Stimulated activated naive CD8-positive, alpha-beta T cell treated with anti-CD3 and anti-CD28 coated beads, Interleukin-15, Interleukin-2, amounts not matched to agents 100 ng/mL and 50 ng/mL, for 24 hours (primary cell): ENCODE measurements at regions not wholly inside any gene's neighbourhood (a gene's known extent, or its start where the extent isn't known, plus 50 kb on each side); places are given as distances from the start of the nearest gene placed in this dataset.

Experiments
- H3K27ac Mint-ChIP-seq: one replicate; pipeline ENCODE4 v1.8.0; 2021; ENCODE audit warnings: mild to moderate bottlenecking, mixed read lengths
- H3K27me3 Mint-ChIP-seq: one replicate; pipeline ENCODE4 v1.8.0; 2021; ENCODE audit warnings: mixed read lengths
- H3K36me3 Mint-ChIP-seq: one replicate; pipeline ENCODE4 v1.8.0; 2021; ENCODE audit warnings: low read depth, mixed read lengths
- H3K4me1 Mint-ChIP-seq: one replicate; pipeline ENCODE4 v1.8.0; 2021; ENCODE audit warnings: low read depth, mixed read lengths
- H3K4me3 Mint-ChIP-seq: one replicate; pipeline ENCODE4 v1.8.0; 2021; ENCODE audit warnings: mild to moderate bottlenecking, mixed read lengths
- H3K9me3 Mint-ChIP-seq: one replicate; pipeline ENCODE4 v1.8.0; 2021; ENCODE audit warnings: mixed read lengths

DNA sequence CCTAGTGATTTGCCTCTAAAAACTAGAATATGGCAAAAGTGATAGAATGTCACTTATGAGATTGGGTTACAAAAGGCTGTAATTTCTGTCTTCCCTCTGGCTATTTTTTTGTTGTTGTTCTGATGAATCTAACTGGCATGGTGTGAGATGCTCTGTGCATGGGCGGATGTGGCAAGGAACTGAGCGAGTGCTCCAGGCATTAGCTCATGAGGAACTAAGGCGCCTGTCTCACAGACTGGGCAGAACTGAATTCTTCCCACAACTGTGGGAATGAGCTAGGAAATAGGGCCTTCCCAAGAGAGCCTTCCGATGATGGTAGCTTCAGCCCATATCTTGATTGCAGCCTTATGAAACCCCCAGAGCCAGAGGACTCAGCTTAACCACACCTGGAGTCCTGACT, 222.5 kb downstream of the NR2F2 start:
- Mint-ChIP-seq H3K27me3 (no peaks in the 10 kb centered on the region), H3K27ac (no peak overlapping the region), H3K4me3 (no peak overlapping the region), H3K4me1 (no peaks in the 10 kb centered on the region), H3K36me3 (no peaks in the 10 kb centered on the region), H3K9me3 (no peaks in the 10 kb centered on the region)

DNA sequence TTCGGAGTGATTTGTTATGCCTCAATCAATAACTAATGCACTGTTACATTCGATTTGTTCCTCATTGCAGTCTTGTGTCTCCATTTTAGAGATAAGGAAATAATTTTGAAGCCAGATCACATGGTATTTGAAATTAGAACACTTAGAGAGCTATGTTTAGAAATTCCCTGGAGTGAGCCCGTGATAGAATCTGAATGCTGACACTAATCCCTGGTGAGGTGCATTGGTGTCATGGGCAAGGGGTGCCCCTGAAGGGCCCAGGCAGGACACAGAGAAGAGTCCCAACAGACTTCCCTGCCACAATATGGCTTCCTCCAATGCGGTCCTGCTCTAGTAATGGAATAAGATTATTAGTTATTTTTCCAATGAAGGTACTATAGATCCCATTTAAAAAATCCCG, 223.0 kb downstream of the NR2F2 start:
- Mint-ChIP-seq H3K27me3 (no peaks in the 10 kb centered on the region), H3K4me1 (no peaks in the 10 kb centered on the region), H3K4me3 (no peak overlapping the region), H3K36me3 (no peaks in the 10 kb centered on the region), H3K27ac (no peak overlapping the region), H3K9me3 (no peaks in the 10 kb centered on the region)

DNA sequence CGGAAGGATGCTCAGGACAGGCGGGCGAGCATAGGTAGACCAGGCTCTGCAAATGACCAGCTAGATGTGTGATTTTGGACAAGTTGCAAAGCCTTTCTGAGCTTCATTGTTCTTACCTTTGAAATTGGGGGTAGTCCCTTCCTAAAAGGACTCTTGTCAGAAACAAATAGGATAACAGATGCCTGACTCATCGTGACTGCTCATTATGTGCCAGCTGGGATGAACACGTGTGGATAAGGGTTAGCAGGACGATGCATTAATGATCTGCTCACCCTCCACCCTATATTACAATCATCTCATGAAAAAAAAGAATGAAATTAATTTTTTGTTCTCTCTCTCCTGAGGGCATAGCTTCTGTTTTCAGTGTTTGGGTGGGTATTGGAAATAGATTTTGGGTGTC, 223.4 kb downstream of the NR2F2 start:
- no peaks in the 10 kb centered on the region for H3K9me3 Mint-ChIP-seq
- no peaks in the 10 kb centered on the region for H3K27me3 Mint-ChIP-seq
- no peak overlapping the region for H3K27ac Mint-ChIP-seq
- H3K36me3 Mint-ChIP-seq: no peaks in the 10 kb centered on the region
- no peaks in the 10 kb centered on the region for H3K4me1 Mint-ChIP-seq
- H3K4me3 Mint-ChIP-seq: no peak overlapping the region

DNA sequence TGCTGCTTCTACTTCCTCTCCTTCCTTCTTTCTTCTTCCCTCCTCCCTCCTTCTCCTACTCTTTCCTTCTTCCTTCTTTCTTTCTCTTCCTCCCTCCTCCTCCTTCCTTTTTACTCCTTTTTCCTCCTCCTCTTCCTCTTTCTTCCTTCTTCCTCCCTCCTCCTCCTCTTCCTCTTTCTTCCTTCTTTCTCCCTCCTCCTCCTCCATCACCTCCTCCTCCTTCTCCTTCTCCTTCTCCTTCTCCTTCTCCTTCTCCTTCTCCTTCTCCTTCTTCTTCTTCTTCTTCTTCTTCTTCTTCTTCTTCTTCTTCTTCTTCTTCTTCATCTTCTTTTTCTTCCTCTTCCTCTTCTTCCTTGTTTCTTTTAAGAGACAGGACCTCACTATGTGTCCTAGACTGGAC, 224.0 kb downstream of the NR2F2 start:
- Mint-ChIP-seq H3K36me3 (no peaks in the 10 kb centered on the region), H3K27me3 (no peaks in the 10 kb centered on the region), H3K9me3 (no peaks in the 10 kb centered on the region), H3K4me3 (no peak overlapping the region), H3K27ac (no peak overlapping the region), H3K4me1 (no peaks in the 10 kb centered on the region)

DNA sequence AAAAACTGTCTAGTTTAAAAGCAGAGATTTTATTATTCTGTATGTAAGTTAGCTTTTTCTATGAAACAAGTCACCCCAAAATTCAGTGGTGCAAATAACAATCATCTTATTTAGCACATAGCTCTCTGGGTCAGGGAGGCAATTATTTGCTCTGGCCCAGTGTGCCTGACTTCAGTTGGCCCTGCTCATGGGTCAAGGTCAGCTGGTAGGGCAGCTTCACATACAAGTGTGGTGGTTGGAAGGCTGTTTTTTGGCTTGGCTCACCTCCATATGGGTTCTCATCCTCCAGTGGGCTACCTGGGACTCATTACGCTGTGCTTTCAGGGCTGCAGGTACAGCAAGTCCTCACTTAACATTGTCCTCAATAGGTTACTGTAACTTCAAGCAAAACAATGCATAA, 228.6 kb downstream of the NR2F2 start:
- Mint-ChIP-seq H3K4me3 (no peak overlapping the region), H3K27me3 (no peaks in the 10 kb centered on the region), H3K36me3 (no peaks in the 10 kb centered on the region), H3K4me1 (no peaks in the 10 kb centered on the region), H3K9me3 (peaks cover 14% of the 10 kb centered on the region), H3K27ac (no peak overlapping the region)

DNA sequence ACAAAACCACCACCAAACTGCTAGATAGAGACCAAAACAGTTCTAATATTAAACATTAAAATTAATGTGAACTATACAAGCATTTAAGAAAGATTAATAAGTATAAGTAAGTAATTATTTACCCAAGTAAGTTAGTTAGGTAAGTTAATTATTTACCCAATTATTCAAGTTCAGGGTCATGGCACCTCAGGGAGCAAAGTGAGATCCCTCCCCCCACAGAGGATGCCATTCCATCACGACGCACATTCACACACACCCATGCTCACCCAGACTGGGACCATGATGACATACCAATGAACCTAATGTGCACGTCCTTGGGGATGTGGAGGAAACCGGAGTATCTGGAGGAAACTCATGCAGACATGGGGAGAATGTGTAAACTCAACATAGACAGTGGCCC, 229.1 kb downstream of the NR2F2 start:
- Mint-ChIP-seq H3K27ac (no peak overlapping the region), H3K9me3 (peaks cover 14% of the 10 kb centered on the region), H3K27me3 (no peaks in the 10 kb centered on the region), H3K4me1 (no peaks in the 10 kb centered on the region), H3K36me3 (no peaks in the 10 kb centered on the region), H3K4me3 (no peak overlapping the region)

DNA sequence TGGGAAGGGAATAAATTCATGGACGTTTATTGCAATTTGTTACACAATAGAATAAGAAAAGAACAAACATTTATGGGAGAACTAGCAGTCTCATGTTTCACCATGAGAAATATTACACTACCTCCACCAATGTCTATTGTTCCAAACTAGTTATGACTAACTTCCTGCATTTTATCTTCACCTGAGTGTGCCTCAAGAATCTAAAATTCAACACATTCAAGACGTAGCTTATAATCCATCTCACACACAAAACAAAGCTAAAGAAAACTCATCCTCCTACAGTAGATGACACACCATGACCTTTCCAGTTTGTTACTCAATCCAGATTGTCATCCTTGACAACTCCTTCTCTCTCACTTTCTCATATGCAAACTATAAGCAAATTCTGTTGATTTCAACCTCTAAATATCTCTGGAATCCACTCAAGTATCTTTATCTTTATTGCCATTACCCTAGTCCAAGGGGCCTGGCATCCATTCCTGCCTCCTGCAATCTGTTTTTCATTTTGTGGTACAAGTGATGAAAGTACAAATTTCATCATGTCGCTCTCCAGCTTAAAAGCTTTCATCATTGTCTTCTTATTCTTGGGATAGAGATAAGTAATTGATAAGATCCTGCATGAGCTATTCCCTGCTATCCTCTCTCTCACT, 229.9 kb downstream of the NR2F2 start:
- no peaks in the 10 kb centered on the region for H3K36me3 Mint-ChIP-seq
- no peaks in the 10 kb centered on the region for H3K4me1 Mint-ChIP-seq
- no peak overlapping the region for H3K4me3 Mint-ChIP-seq
- H3K27me3 Mint-ChIP-seq: no peaks in the 10 kb centered on the region
- H3K27ac Mint-ChIP-seq: no peak overlapping the region
- H3K9me3 Mint-ChIP-seq: peaks cover 14% of the 10 kb centered on the region

DNA sequence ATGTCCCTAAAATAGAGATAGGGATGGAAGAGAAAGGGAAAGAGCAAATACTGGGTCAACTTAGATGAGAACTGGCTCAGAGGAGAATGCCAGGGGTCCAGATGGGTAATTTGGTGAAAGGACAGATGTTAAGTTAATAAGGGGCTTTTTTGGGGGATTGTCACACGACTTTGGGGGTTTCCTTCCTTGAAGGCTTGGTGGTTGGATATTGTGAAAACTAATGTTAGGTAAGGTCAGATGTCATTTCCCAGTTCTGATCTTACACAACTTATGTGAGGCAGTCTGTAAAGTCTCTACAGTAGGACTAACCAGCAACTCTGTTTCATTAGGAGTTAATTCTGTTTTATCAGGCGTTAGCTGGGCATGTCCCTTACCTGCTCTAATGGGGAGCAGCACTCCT, 231.1 kb downstream of the NR2F2 start:
- peaks cover 14% of the 10 kb centered on the region for H3K9me3 Mint-ChIP-seq
- no peak overlapping the region for H3K27ac Mint-ChIP-seq
- no peak overlapping the region for H3K4me3 Mint-ChIP-seq
- H3K27me3 Mint-ChIP-seq: no peaks in the 10 kb centered on the region
- H3K36me3 Mint-ChIP-seq: no peaks in the 10 kb centered on the region
- H3K4me1 Mint-ChIP-seq: no peaks in the 10 kb centered on the region

DNA sequence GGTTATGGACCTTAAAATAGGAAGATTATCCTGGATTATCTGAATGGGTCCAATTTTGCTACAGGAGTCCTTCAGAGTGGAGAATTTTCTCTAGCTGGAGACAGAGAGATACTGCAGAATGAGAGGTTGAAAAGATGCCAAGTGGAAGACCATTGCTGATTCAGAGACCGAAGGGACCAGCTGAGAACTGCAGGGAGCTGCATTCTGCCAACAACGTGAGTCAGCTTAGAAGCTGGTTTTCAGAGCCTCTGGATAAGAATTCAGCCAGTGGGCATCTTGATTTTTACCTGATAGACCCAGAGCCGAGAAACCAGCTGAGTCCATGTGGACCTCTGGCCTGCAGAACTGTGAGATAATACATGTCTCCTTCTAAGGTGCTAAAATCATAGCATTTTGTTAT, 234.0 kb downstream of the NR2F2 start:
- Mint-ChIP-seq H3K27ac (no peak overlapping the region), H3K36me3 (no peaks in the 10 kb centered on the region), H3K4me3 (no peak overlapping the region), H3K9me3 (peaks cover 14% of the 10 kb centered on the region), H3K27me3 (no peaks in the 10 kb centered on the region), H3K4me1 (no peaks in the 10 kb centered on the region)

DNA sequence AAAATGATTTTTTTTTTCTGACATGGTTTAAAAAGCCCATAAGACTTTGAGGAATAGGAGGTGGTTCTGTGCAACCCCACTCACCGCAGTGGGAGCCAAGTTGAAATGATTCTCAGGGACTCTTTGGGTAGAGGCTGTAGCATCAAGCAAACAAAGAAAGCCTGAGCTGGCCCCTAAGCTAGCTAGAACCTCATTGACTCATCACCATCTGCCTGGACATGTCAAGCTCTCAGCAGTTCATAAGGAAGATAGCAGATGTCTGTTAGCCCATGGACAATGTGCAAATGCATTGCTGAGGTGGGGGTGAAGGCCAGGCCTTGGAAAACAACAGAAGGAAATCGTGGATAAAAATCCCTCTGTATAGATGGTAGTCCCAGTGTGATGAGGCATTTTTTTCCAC, 234.8 kb downstream of the NR2F2 start:
- H3K27me3 Mint-ChIP-seq: no peaks in the 10 kb centered on the region
- no peak overlapping the region for H3K27ac Mint-ChIP-seq
- H3K9me3 Mint-ChIP-seq: peaks cover 13% of the 10 kb centered on the region
- no peaks in the 10 kb centered on the region for H3K4me1 Mint-ChIP-seq
- H3K36me3 Mint-ChIP-seq: no peaks in the 10 kb centered on the region
- H3K4me3 Mint-ChIP-seq: no peak overlapping the region

DNA sequence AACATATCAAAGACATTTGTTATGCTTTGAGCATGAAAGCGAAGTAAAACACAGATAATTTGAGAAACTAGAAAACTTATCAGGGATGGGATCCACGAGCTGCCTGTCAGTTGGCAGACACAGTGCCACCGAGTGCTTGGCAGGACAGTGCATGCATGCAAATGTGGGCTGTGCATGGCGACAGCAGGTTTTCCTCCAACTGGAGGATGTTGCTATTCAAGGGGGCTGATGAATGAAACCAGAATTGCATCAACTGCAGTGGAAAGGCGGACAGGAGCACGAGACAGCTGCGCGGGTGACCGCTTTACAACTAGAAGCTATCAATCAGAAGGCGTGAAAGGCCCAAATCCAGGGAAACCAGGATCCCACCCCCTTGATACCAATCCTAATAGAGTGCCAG, 244.3 kb downstream of the NR2F2 start:
- Mint-ChIP-seq H3K9me3 (peaks cover 5% of the 10 kb centered on the region), H3K36me3 (no peaks in the 10 kb centered on the region), H3K4me1 (no peaks in the 10 kb centered on the region), H3K4me3 (no peak overlapping the region), H3K27ac (no peak overlapping the region), H3K27me3 (peaks cover 4% of the 10 kb centered on the region)

DNA sequence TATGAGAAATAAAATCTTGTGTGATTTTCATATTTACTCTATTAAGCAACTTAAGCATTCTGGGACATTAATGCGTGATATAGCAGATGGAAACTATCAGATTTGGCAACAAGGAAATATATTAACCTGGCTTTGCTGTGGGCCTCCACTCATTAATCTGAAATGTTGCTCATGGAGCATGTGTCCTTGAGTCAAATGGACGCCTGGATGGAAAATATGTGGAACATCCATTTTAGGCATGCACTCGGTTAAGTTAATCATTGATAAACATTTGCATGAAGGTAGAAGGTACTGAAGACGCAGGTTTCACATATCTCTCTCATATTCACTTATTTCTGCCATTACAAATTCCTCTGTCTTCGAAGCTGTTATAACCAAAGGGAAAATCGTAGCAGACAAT, 246.1 kb downstream of the NR2F2 start:
- peaks cover 4% of the 10 kb centered on the region for H3K27me3 Mint-ChIP-seq
- H3K4me1 Mint-ChIP-seq: no peaks in the 10 kb centered on the region
- peaks cover 5% of the 10 kb centered on the region for H3K9me3 Mint-ChIP-seq
- H3K27ac Mint-ChIP-seq: no peak overlapping the region
- H3K4me3 Mint-ChIP-seq: no peak overlapping the region
- no peaks in the 10 kb centered on the region for H3K36me3 Mint-ChIP-seq

DNA sequence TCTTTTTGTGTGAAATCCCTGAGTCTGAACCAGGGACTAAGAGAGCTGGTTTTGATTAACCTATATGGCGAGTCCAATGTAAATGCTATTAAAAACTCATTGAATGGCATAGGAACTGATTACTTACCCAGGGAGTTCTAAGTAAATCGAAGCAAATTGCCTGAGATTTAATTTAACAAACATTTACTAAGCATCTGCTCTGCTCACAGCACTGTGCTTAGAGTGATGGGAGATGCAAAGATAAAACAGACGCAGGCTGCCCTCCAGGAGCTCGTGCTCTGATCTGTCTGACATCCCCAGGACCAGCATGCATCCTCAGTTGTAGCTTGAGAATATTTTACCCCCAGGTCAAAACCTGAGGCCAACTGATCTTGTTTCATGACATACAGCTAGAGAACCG, 247.9 kb downstream of the NR2F2 start:
- Mint-ChIP-seq H3K27ac (no peak overlapping the region), H3K4me3 (no peak overlapping the region)

DNA sequence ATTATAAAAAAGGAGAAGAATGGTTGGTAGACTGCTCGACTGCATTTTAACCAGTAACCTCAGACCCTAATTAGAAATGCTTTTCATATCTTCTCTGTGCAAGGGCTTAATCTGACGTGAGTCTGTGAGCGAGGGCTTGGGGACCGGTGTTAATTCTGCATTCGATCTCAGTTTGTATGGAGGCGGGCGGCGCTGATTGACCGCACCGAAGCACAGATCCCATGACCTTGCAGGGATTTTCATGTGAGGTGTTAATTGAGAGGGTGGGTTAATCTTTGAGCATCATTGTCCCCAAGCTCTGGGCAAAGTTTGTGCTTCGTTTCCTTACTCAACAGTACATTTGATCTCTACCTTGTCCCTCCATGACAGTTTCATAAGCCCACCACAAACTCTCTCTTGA, 250.9 kb downstream of the NR2F2 start:
- Mint-ChIP-seq H3K36me3 (no peaks in the 10 kb centered on the region), H3K27ac (no peak overlapping the region), H3K4me1 (no peaks in the 10 kb centered on the region), H3K9me3 (no peaks in the 10 kb centered on the region), H3K4me3 (no peak overlapping the region), H3K27me3 (no peaks in the 10 kb centered on the region)

More for the DNA sequence above, 247.9 kb downstream of the NR2F2 start:
- Mint-ChIP-seq H3K36me3 (no peaks in the 10 kb centered on the region), H3K4me1 (no peaks in the 10 kb centered on the region), H3K9me3 (no peaks in the 10 kb centered on the region), H3K27me3 (no peaks in the 10 kb centered on the region)

DNA sequence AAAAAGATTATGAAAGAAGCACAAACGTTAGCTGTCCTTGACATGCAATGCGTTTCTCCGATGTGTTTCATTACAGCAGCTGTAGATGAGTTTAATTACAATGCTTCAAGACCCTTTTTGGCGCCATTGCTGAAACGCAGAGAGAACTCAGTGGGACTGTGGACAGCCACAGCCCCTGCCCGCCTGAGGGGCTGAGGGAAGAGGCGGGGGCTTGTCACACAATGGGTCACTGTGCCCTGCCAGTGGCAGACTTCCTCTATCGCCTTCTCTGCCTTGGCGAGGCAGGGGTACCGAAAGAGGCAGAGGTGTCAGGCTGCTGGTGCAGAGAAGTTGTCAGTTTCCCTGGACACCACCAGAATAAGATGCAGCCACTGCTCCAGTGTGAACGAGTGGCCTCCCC, 252.0 kb downstream of the NR2F2 start:
- H3K4me1 Mint-ChIP-seq: no peaks in the 10 kb centered on the region
- no peaks in the 10 kb centered on the region for H3K27me3 Mint-ChIP-seq
- no peak overlapping the region for H3K27ac Mint-ChIP-seq
- no peaks in the 10 kb centered on the region for H3K36me3 Mint-ChIP-seq
- no peak overlapping the region for H3K4me3 Mint-ChIP-seq
- H3K9me3 Mint-ChIP-seq: no peaks in the 10 kb centered on the region

DNA sequence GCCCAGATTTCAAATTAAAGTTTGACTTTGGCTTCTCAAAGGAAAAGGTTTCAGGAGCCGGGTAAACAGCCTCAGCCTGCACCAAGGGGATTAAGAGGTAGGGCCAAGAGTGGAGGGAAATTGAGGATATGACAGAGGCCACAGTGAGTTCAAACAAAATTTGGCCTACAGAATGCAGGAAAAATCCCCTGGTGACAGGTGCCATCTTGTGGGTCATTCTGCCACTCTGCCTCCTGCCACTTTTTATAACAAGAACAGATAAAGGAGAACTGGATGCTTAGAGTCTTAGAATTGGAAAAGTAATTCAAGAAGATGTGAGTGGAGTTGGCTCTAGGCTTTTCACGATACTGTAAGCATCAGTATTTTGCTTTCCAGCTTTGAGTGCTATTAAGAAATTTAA, 253.2 kb downstream of the NR2F2 start:
- Mint-ChIP-seq H3K36me3 (no peaks in the 10 kb centered on the region), H3K4me1 (no peaks in the 10 kb centered on the region), H3K27me3 (no peaks in the 10 kb centered on the region), H3K27ac (no peak overlapping the region), H3K9me3 (no peaks in the 10 kb centered on the region), H3K4me3 (no peak overlapping the region)
